OCI-LY3 (cell line): ENCODE measurements at regions not wholly inside any gene's neighbourhood (a gene's known extent, or its start where the extent isn't known, plus 50 kb on each side); places are given as distances from the start of the nearest gene placed in this dataset.

Source experiments
- H2AFZ ChIP-seq: fragments of 200-600, 300-600 bp; shearing (Covaris generic); 2 replicates; pipeline ENCODE4 v1.6.0; 2014; ENCODE audit warnings: antibody characterized with exemption, low read depth, low read length
- H3K27ac ChIP-seq: fragments of 200-600, 300-600 bp; sonication (generic); 2 replicates; pipeline ENCODE4 v1.5.1; 2014; ENCODE audit warnings: mild to moderate bottlenecking, low read length, moderate library complexity, mixed read lengths
- H3K27me3 ChIP-seq: fragments of 200-600, 300-600 bp; sonication (generic); 2 replicates; pipeline ENCODE4 v1.6.1; 2014; ENCODE audit warnings: low read depth, low read length, mixed read lengths
- H3K36me3 ChIP-seq: fragments of 200-600, 300-600 bp; sonication (generic); replicated peaks from 2 replicates; pipeline ENCODE3; 2014; ENCODE audit warnings: low read depth, low read length, mixed read lengths
- H3K4me1 ChIP-seq: fragments of 300-600, 200-600 bp; sonication (generic); 2 replicates; pipeline ENCODE4 v1.6.1; 2014; ENCODE audit warnings: low read length, mixed read lengths
- H3K4me2 ChIP-seq: fragments of 200-600, 300-600 bp; sonication (generic); 2 replicates; pipeline ENCODE4 v1.6.1; 2014; ENCODE audit warnings: low read length, mixed read lengths
- H3K4me3 ChIP-seq: fragments of 300-600, 200-600 bp; sonication (generic); 2 replicates; pipeline ENCODE4 v1.5.1; 2014; ENCODE audit warnings: antibody characterized with exemption, mild to moderate bottlenecking, low read length, moderate library complexity
- H3K79me2 ChIP-seq: fragments of 300-600, 200-600 bp; shearing (Covaris generic); 2 replicates; pipeline ENCODE4 v1.6.1; 2014; ENCODE audit warnings: mild to moderate bottlenecking, low read length, mixed read lengths
- H3K9ac ChIP-seq: fragments of 300-600, 200-600 bp; shearing (Covaris generic); 2 replicates; pipeline ENCODE4 v1.6.0; 2014; ENCODE audit warnings: mild to moderate bottlenecking, low read length, moderate library complexity
- H3K9me3 ChIP-seq: fragments of 200-600, 300-600 bp; shearing (Covaris generic); 2 replicates; pipeline ENCODE4 v1.6.1; 2014; ENCODE audit warnings: low read length, mixed read lengths; ENCODE audit not compliant: insufficient read depth
- H4K20me1 ChIP-seq: fragments of 200-600, 300-600 bp; sonication (generic); 2 replicates; pipeline ENCODE4 v1.6.1; 2016; ENCODE audit warnings: low read length, mixed read lengths; ENCODE audit not compliant: insufficient read depth
- CTCF ChIP-seq: fragments of 200-600, 300-600 bp; sonication (generic); IDR thresholded peaks from 2 replicates; pipeline ENCODE4 v1.5.1; 2014; ENCODE audit warnings: antibody characterized with exemption, low read length, low read depth
- EZH2phosphoT487 ChIP-seq: fragments of 200-600 bp; shearing (Covaris generic); IDR thresholded peaks from 2 replicates; pipeline ENCODE4 v1.6.1; 2018; ENCODE audit warnings: antibody characterized with exemption, mixed run types, low read depth

- no peaks in the 10 kb centered on the region for H4K20me1 ChIP-seq
- H3K9ac ChIP-seq: no peak overlapping the region
- no peak overlapping the region for H3K4me2 ChIP-seq
- no peak overlapping the region for H2AFZ ChIP-seq
- no peaks in the 10 kb centered on the region for H3K79me2 ChIP-seq
- no peaks in the 10 kb centered on the region for H3K27me3 ChIP-seq
- no peaks in the 10 kb centered on the region for H3K9me3 ChIP-seq
- no peaks in the 10 kb centered on the region for H3K36me3 ChIP-seq
- no peak overlapping the region for H3K27ac ChIP-seq
- no peak overlapping the region for H3K4me3 ChIP-seq
- TF ChIP-seq EZH2phosphoT487 (no peak), CTCF (no peak)
- H3K4me1 ChIP-seq: no peaks in the 10 kb centered on the region
Observed at GRCh38 chr5:97877588-97877987, 694.5 kb upstream of the RIOK2 start.

- Histone ChIP-seq H3K9me3 (no peaks in the 10 kb centered on the region), H2AFZ (no peak overlapping the region), H3K4me3 (no peak overlapping the region), H4K20me1 (peaks cover 8% of the 10 kb centered on the region; the same call in 1 of the 2 replicates), H3K4me2 (peak overlapping the region; percentile 31), H3K4me1 (peaks cover 11% of the 10 kb centered on the region), H3K36me3 (no peaks in the 10 kb centered on the region), H3K27ac (no peak overlapping the region), H3K9ac (no peak overlapping the region), H3K27me3 (peaks cover 9% of the 10 kb centered on the region; the same call in 1 of the 2 replicates), H3K79me2 (no peaks in the 10 kb centered on the region)
- no peak for TF ChIP-seq EZH2phosphoT487
- no peak for TF ChIP-seq CTCF
Observed at GRCh38 chr5:97888439-97888838, 705.4 kb upstream of the RIOK2 start.

GRCh38 chr5:97891971-97892370 is 708.9 kb upstream of the RIOK2 start:
- no peak overlapping the region for H2AFZ ChIP-seq
- H3K9me3 ChIP-seq: no peaks in the 10 kb centered on the region
- no peaks in the 10 kb centered on the region for H3K79me2 ChIP-seq
- peaks cover 8% of the 10 kb centered on the region; the same call in 1 of the 2 replicates for H4K20me1 ChIP-seq
- H3K4me1 ChIP-seq: peaks cover 11% of the 10 kb centered on the region
- no peaks in the 10 kb centered on the region for H3K36me3 ChIP-seq
- no peak overlapping the region for H3K4me2 ChIP-seq
- TF ChIP-seq CTCF: no peak
- no peak for TF ChIP-seq EZH2phosphoT487
- H3K27ac ChIP-seq: no peak overlapping the region
- no peak overlapping the region for H3K9ac ChIP-seq
- H3K4me3 ChIP-seq: no peak overlapping the region
- H3K27me3 ChIP-seq: 0 out of 2 replicates have a peak, but pooled peaks cover 3% of the 10 kb centered on the region

- Histone ChIP-seq H3K27me3 (no peaks in the 10 kb centered on the region), H3K79me2 (no peaks in the 10 kb centered on the region), H3K9me3 (peaks cover 6% of the 10 kb centered on the region; the same call in 1 of the 2 replicates), H3K4me2 (no peak overlapping the region), H3K9ac (no peak overlapping the region), H3K27ac (no peak overlapping the region), H3K36me3 (no peaks in the 10 kb centered on the region), H3K4me1 (no peaks in the 10 kb centered on the region), H4K20me1 (no peaks in the 10 kb centered on the region), H2AFZ (no peak overlapping the region), H3K4me3 (no peak overlapping the region)
- TF ChIP-seq EZH2phosphoT487 (no peak), CTCF (no peak)
Observed at GRCh38 chr5:97903742-97904141, 720.7 kb upstream of the RIOK2 start.
